Karpas-422 (cell line): ENCODE measurements at regions not wholly inside any gene's neighbourhood (a gene's known extent, or its start where the extent isn't known, plus 50 kb on each side); places are given as distances from the start of the nearest gene placed in this dataset.

Experiments used
- DNase-seq: peaks from one replicate; pipeline ENCODE4 v3.0.0-alpha.2; 2015
- H2AFZ ChIP-seq: fragments of 200-600 bp; sonication (generic); 2 replicates; pipeline ENCODE4 v1.6.1; 2014; ENCODE audit warnings: antibody characterized with exemption, low read length, mixed read lengths
- H3K27ac ChIP-seq: fragments of 200-600 bp; sonication (generic); 2 replicates; pipeline ENCODE4 v1.5.1; 2014; ENCODE audit warnings: mild to moderate bottlenecking, low read length, moderate library complexity
- H3K27me3 ChIP-seq: fragments of 200-600 bp; sonication (generic); 2 replicates; pipeline ENCODE4 v1.6.1; 2014; ENCODE audit warnings: low read length, mixed read lengths
- H3K36me3 ChIP-seq: fragments of 200-600 bp; sonication (generic); 2 replicates; pipeline ENCODE4 v1.6.1; 2014; ENCODE audit warnings: low read length, mixed read lengths; ENCODE audit not compliant: insufficient read depth
- H3K4me1 ChIP-seq: fragments of 200-600 bp; sonication (generic); 2 replicates; pipeline ENCODE4 v1.6.1; 2014; ENCODE audit warnings: mild to moderate bottlenecking, low read length, mixed read lengths
- H3K4me2 ChIP-seq: fragments of 200-600 bp; sonication (generic); 2 replicates; pipeline ENCODE4 v1.6.1; 2014; ENCODE audit warnings: low read length, low read depth, mild to moderate bottlenecking; ENCODE audit not compliant: poor library complexity, severe bottlenecking
- H3K4me3 ChIP-seq: fragments of 200-600 bp; sonication (generic); 2 replicates; pipeline ENCODE4 v1.5.1; 2014; ENCODE audit warnings: mild to moderate bottlenecking, antibody characterized with exemption, low read length, mixed read lengths
- H3K79me2 ChIP-seq: fragments of 200-600 bp; sonication (generic); 2 replicates; pipeline ENCODE4 v1.6.1; 2014; ENCODE audit warnings: mild to moderate bottlenecking, low read length, mixed read lengths
- H3K9ac ChIP-seq: fragments of 200-600 bp; sonication (generic); 2 replicates; pipeline ENCODE4 v1.6.0; 2014; ENCODE audit warnings: low read length
- H3K9me2 ChIP-seq: fragments of 200-600 bp; sonication (generic), shearing (Covaris generic); replicated peaks from 2 replicates; pipeline ENCODE4 v1.6.0; 2014; ENCODE audit warnings: mild to moderate bottlenecking, low read length, moderate library complexity; ENCODE audit not compliant: insufficient read depth
- H3K9me3 ChIP-seq: fragments of 300-700, 200-600 bp; sonication (generic); 2 replicates; pipeline ENCODE4 v1.6.1; 2014; ENCODE audit warnings: low read length, mixed read lengths
- H4K20me1 ChIP-seq: fragments of 200-600 bp; sonication (generic); 2 replicates; pipeline ENCODE4 v1.6.1; 2014; ENCODE audit warnings: mild to moderate bottlenecking, antibody characterized with exemption, low read length, low read depth; ENCODE audit not compliant: insufficient read depth

GRCh38 chr5:61837788-61838187 lies 468.2 kb upstream of the KIF2A start:
- H3K4me1 ChIP-seq, result no peaks in the 10 kb centered on the region
- no peaks in the 10 kb centered on the region for H4K20me1 ChIP-seq

DNA sequence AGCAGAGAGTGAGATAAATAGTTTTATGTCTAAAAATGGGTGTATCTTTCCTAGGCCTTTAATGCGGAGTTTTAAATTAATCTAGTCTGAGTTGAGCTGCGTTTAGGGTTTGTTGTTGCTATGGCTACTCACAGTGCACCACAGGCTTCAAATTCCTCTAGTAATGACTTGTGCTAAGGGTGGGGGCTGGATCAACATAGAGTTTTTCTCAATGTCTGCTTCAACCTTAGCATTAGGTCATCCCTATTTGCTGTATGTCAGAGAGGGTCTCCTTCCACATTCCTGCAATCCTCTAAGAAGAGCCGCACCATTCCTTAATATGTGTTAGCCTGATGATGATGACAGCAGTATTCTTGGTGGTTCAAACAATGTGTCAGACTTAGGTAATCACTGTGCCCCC lies 465.6 kb upstream of the KIF2A start:
- H3K27ac ChIP-seq, result no peak overlapping the region
- H3K9ac ChIP-seq, result no peak overlapping the region
- H3K4me1 ChIP-seq, result no peaks in the 10 kb centered on the region
- H3K9me2 ChIP-seq, result no peaks in the 10 kb centered on the region
- no peaks in the 10 kb centered on the region for H3K36me3 ChIP-seq
- no peaks in the 10 kb centered on the region for H3K27me3 ChIP-seq
- no peak overlapping the region for H2AFZ ChIP-seq
- DNase-seq, result no peak
- no peaks in the 10 kb centered on the region for H4K20me1 ChIP-seq
- H3K79me2 ChIP-seq, result no peaks in the 10 kb centered on the region
- H3K4me2 ChIP-seq, result no peak overlapping the region
- H3K9me3 ChIP-seq, result no peaks in the 10 kb centered on the region
- no peak overlapping the region for H3K4me3 ChIP-seq

More at GRCh38 chr5:61837788-61838187, 468.2 kb upstream of the KIF2A start:
- Histone ChIP-seq H3K4me2 (no peak overlapping the region), H3K9me3 (no peaks in the 10 kb centered on the region), H2AFZ (no peak overlapping the region), H3K9ac (no peak overlapping the region), H3K36me3 (no peaks in the 10 kb centered on the region), H3K9me2 (no peaks in the 10 kb centered on the region), H3K79me2 (no peaks in the 10 kb centered on the region), H3K27ac (no peak overlapping the region), H3K4me3 (no peak overlapping the region), H3K27me3 (no peaks in the 10 kb centered on the region)
- DNase-seq, result no peak

- no peak overlapping the region for H3K4me3 ChIP-seq
- no peak overlapping the region for H3K9ac ChIP-seq
- no peak overlapping the region for H3K4me2 ChIP-seq
- H3K36me3 ChIP-seq, result no peaks in the 10 kb centered on the region
- H3K9me3 ChIP-seq, result no peaks in the 10 kb centered on the region
- H3K79me2 ChIP-seq, result no peaks in the 10 kb centered on the region
- H3K27ac ChIP-seq, result no peak overlapping the region
- no peaks in the 10 kb centered on the region for H3K27me3 ChIP-seq
- DNase-seq, result no peak
- H2AFZ ChIP-seq, result no peak overlapping the region
- no peaks in the 10 kb centered on the region for H3K9me2 ChIP-seq
- no peaks in the 10 kb centered on the region for H4K20me1 ChIP-seq
- H3K4me1 ChIP-seq, result no peaks in the 10 kb centered on the region
These were observed 463.2 kb upstream of the KIF2A start for GRCh38 chr5:61842840-61843239.

- no peak overlapping the region for H3K27ac ChIP-seq
- H4K20me1 ChIP-seq, result no peaks in the 10 kb centered on the region
- DNase-seq, result no peak
- no peaks in the 10 kb centered on the region for H3K27me3 ChIP-seq
- H3K9me3 ChIP-seq, result no peaks in the 10 kb centered on the region
- H3K4me3 ChIP-seq, result no peak overlapping the region
- H3K36me3 ChIP-seq, result no peaks in the 10 kb centered on the region
- no peaks in the 10 kb centered on the region for H3K4me1 ChIP-seq
- H3K4me2 ChIP-seq, result no peak overlapping the region
- no peaks in the 10 kb centered on the region for H3K79me2 ChIP-seq
- H2AFZ ChIP-seq, result no peak overlapping the region
- H3K9ac ChIP-seq, result no peak overlapping the region
- no peaks in the 10 kb centered on the region for H3K9me2 ChIP-seq
These were observed 455.3 kb upstream of the KIF2A start for GRCh38 chr5:61850696-61851095.

- Histone ChIP-seq H2AFZ (no peak overlapping the region), H3K9ac (no peak overlapping the region), H3K36me3 (no peaks in the 10 kb centered on the region), H3K4me3 (no peak overlapping the region), H3K4me2 (no peak overlapping the region), H3K4me1 (no peaks in the 10 kb centered on the region), H3K79me2 (no peaks in the 10 kb centered on the region), H3K27ac (no peak overlapping the region), H4K20me1 (no peaks in the 10 kb centered on the region), H3K27me3 (no peaks in the 10 kb centered on the region), H3K9me3 (no peaks in the 10 kb centered on the region), H3K9me2 (no peaks in the 10 kb centered on the region)
- DNase-seq, result no peak
These were observed 451.5 kb upstream of the KIF2A start for GRCh38 chr5:61854531-61854930.

- no peak overlapping the region for H3K4me2 ChIP-seq
- H3K9me2 ChIP-seq, result no peaks in the 10 kb centered on the region
- no peak for DNase-seq
- H3K36me3 ChIP-seq, result no peaks in the 10 kb centered on the region
- no peak overlapping the region for H3K4me3 ChIP-seq
- H3K4me1 ChIP-seq, result no peaks in the 10 kb centered on the region
- H3K79me2 ChIP-seq, result no peaks in the 10 kb centered on the region
- H3K27ac ChIP-seq, result no peak overlapping the region
- no peak overlapping the region for H3K9ac ChIP-seq
- H3K9me3 ChIP-seq, result no peaks in the 10 kb centered on the region
- no peak overlapping the region for H2AFZ ChIP-seq
- H3K27me3 ChIP-seq, result no peaks in the 10 kb centered on the region; the same call in 1 of the 2 replicates
- H4K20me1 ChIP-seq, result no peaks in the 10 kb centered on the region
These were observed 445.0 kb upstream of the KIF2A start for GRCh38 chr5:61860978-61861377.

DNA sequence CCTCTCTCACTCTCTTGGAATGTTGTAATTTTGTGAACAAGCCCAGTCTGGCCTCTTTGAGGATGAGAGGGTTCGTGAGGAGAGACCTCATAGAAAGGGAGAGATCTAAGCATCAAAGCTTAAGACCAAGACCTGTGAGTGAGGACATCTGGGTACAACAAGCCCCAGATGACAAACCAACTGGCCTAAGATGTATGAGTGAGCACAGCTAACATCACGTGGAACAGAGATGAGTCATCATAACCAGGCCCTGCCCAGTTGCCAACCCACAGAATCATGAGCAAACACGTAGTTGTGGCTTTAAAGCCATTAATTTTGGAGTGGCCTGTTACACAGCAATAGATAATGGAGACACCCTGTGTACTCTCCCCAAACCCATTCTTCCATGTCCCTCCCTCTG lies 439.1 kb upstream of the KIF2A start:
- H2AFZ ChIP-seq, result no peak overlapping the region
- no peaks in the 10 kb centered on the region for H3K9me2 ChIP-seq
- H3K4me2 ChIP-seq, result no peak overlapping the region
- no peak overlapping the region for H3K27ac ChIP-seq
- H3K9ac ChIP-seq, result no peak overlapping the region
- H3K4me1 ChIP-seq, result no peaks in the 10 kb centered on the region
- no peaks in the 10 kb centered on the region for H3K79me2 ChIP-seq
- no peak overlapping the region for H3K4me3 ChIP-seq
- no peak for DNase-seq
- H3K36me3 ChIP-seq, result no peaks in the 10 kb centered on the region
- H4K20me1 ChIP-seq, result no peaks in the 10 kb centered on the region
- H3K27me3 ChIP-seq, result no peaks in the 10 kb centered on the region
- H3K9me3 ChIP-seq, result no peaks in the 10 kb centered on the region

DNA sequence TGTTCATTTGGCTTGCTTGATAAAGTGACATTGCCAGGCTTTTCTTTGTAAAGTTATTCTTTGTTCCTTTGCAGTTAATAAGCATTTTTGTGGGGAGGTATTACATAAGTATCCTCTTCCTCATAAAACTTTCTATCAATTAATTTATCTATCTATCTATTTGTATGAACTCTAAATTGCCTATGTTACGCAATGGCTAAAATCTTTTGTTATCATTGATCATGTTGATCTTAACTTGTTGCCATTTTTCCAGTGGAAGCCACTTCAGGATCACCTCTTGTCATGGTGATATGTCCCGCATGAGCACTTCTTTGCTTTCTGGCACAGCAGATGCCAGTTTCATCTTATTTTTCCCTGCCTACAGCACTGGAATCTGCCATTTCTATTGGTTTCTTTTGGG lies 436.7 kb upstream of the KIF2A start:
- DNase-seq, result no peak
- H4K20me1 ChIP-seq, result no peaks in the 10 kb centered on the region
- H2AFZ ChIP-seq, result no peak overlapping the region
- no peak overlapping the region for H3K9ac ChIP-seq
- no peak overlapping the region for H3K4me3 ChIP-seq
- H3K36me3 ChIP-seq, result no peaks in the 10 kb centered on the region
- no peaks in the 10 kb centered on the region for H3K9me2 ChIP-seq
- no peak overlapping the region for H3K4me2 ChIP-seq
- no peaks in the 10 kb centered on the region for H3K27me3 ChIP-seq
- H3K27ac ChIP-seq, result no peak overlapping the region
- no peaks in the 10 kb centered on the region for H3K9me3 ChIP-seq
- no peaks in the 10 kb centered on the region for H3K4me1 ChIP-seq
- no peaks in the 10 kb centered on the region for H3K79me2 ChIP-seq

GRCh38 chr5:61878471-61878870 lies 427.5 kb upstream of the KIF2A start:
- H3K4me2 ChIP-seq, result no peak overlapping the region

More at GRCh38 chr5:61878471-61878870, 427.5 kb upstream of the KIF2A start:
- Histone ChIP-seq H3K36me3 (no peaks in the 10 kb centered on the region), H3K9me2 (no peaks in the 10 kb centered on the region), H3K9ac (no peak overlapping the region), H3K4me3 (no peak overlapping the region), H3K27me3 (no peaks in the 10 kb centered on the region), H4K20me1 (no peaks in the 10 kb centered on the region), H3K9me3 (no peaks in the 10 kb centered on the region), H3K79me2 (no peaks in the 10 kb centered on the region), H3K27ac (no peak overlapping the region), H3K4me1 (no peaks in the 10 kb centered on the region), H2AFZ (no peak overlapping the region)
- no peak for DNase-seq
